ENCODE measurements at regions not wholly inside any gene's neighbourhood (a gene's known extent, or its start where the extent isn't known, plus 50 kb on each side); places are given as distances from the start of the nearest gene placed in this dataset.

GRCh38 chrX:132271311-132271778 lies 52.1 kb upstream of the RAP2C start:
- H3K27ac ChIP-seq (ENCODE audit: control insufficient read depth, insufficient read depth): no peak overlapping the region
- H3K79me2 ChIP-seq (ENCODE audit: control insufficient read depth, insufficient read depth, low read length): no peaks in the 10 kb centered on the region
- H3K4me2 ChIP-seq (ENCODE audit: control insufficient read depth, insufficient read depth): no peak overlapping the region
- no TSS peak for BruUV-seq (replicated peaks)
- H3K9me3 ChIP-seq (replicated peaks; ENCODE audit: control insufficient read depth, insufficient read depth, low read length): no peaks in the 10 kb centered on the region
- ChIA-PET CTCF (interaction anchor here (0.7 to 1.3 kb wide), 4 partner anchors 21 to 344 kb away, joined by 3 to 5 read pairs (median 4); no protein-coding TSS in a partner anchor), POLR2A (no interaction called here), SMC1A (ENCODE audit: uncharacterized antibody, unreplicated experiment) (no interaction called here), RAD21 (ENCODE audit: unreplicated experiment) (no interaction called here)
- FAIRE-seq (no peak), DNase-seq (ENCODE audit: low read depth, low spot score) (no peak), ATAC-seq (no peak)
- H2AFZ ChIP-seq (ENCODE audit: control insufficient read depth, low read depth, low read length): no peak overlapping the region
- 63% methylated on average over 3 of the region's 3 CpGs for WGBS (ENCODE audit: insufficient coverage, insufficient replicate concordance, low lambda C conversion rate, missing lambda C conversion rate)
- in situ Hi-C loops (cut with MboI): no loop called here
- TF ChIP-seq ZNF622 (IDR thresholded peaks at IDR 0.05): no peak
- no peaks in the 10 kb centered on the region for H3K27me3 ChIP-seq (replicated peaks in 1 of 2; ENCODE audit: control insufficient read depth in 2 of 2, insufficient read depth in 2 of 2, low read length in 1 of 2)
- intact Hi-C loops (cut with micrococcal nuclease; ENCODE audit: unreplicated experiment): no loop called here
- no peak overlapping the region for H3K9ac ChIP-seq (ENCODE audit: control insufficient read depth, insufficient read depth, low read length)
- no peaks in the 10 kb centered on the region for H4K20me1 ChIP-seq (ENCODE audit: control insufficient read depth, insufficient read depth)
- no peaks in the 10 kb centered on the region; the same call in 1 of the 2 replicates for H3K4me1 ChIP-seq (ENCODE audit: control insufficient read depth, insufficient read depth, low read length)
- H3K4me3 ChIP-seq: no peak overlapping the region
- no peaks in the 10 kb centered on the region for H3K36me3 ChIP-seq (ENCODE audit: control insufficient read depth in 2 of 2, insufficient read depth in 2 of 2, low read length in 1 of 2)

GRCh38 chrX:132270699-132271098 lies 51.5 kb upstream of the RAP2C start:
- intact Hi-C loops (cut with micrococcal nuclease; ENCODE audit: unreplicated experiment): no loop called here
- DNase-seq (ENCODE audit: low read depth, low spot score) (no peak), FAIRE-seq (no peak), ATAC-seq (no peak)
- no peak overlapping the region for H3K27ac ChIP-seq (ENCODE audit: control insufficient read depth, insufficient read depth)
- H3K4me3 ChIP-seq: no peak overlapping the region
- no peak overlapping the region for H3K4me2 ChIP-seq (ENCODE audit: control insufficient read depth, insufficient read depth)
- SMC1A ChIA-PET (ENCODE audit: uncharacterized antibody, unreplicated experiment): no interaction called here
- CTCF ChIA-PET: interaction anchor here (0.7 to 1.3 kb wide), 5 partner anchors 22 to 344 kb away, joined by 3 to 5 read pairs (median 4); no protein-coding TSS in a partner anchor
- H3K4me1 ChIP-seq (ENCODE audit: control insufficient read depth, insufficient read depth, low read length): no peaks in the 10 kb centered on the region; the same call in 1 of the 2 replicates
- H3K79me2 ChIP-seq (ENCODE audit: control insufficient read depth, insufficient read depth, low read length): no peaks in the 10 kb centered on the region
- POLR2A ChIA-PET: no interaction called here
- no peaks in the 10 kb centered on the region for H4K20me1 ChIP-seq (ENCODE audit: control insufficient read depth, insufficient read depth)
- H3K9me3 ChIP-seq (replicated peaks; ENCODE audit: control insufficient read depth, insufficient read depth, low read length): no peaks in the 10 kb centered on the region
- H2AFZ ChIP-seq (ENCODE audit: control insufficient read depth, low read depth, low read length): no peak overlapping the region
- WGBS (ENCODE audit: insufficient coverage, insufficient replicate concordance, low lambda C conversion rate, missing lambda C conversion rate): 33% methylated on average over 3 of the region's 3 CpGs
- BruUV-seq (replicated peaks): no TSS peak
- H3K9ac ChIP-seq (ENCODE audit: control insufficient read depth, insufficient read depth, low read length): no peak overlapping the region
- H3K36me3 ChIP-seq (ENCODE audit: control insufficient read depth in 2 of 2, insufficient read depth in 2 of 2, low read length in 1 of 2): no peaks in the 10 kb centered on the region
- no peaks in the 10 kb centered on the region for H3K27me3 ChIP-seq (replicated peaks in 1 of 2; ENCODE audit: control insufficient read depth in 2 of 2, insufficient read depth in 2 of 2, low read length in 1 of 2)
- RAD21 ChIA-PET (ENCODE audit: unreplicated experiment): no interaction called here
- in situ Hi-C loops (cut with MboI): no loop called here
- no peak for TF ChIP-seq E2F8 (IDR thresholded peaks at IDR 0.05; ENCODE audit: low read depth, partially characterized antibody)
- no peak for TF ChIP-seq USF1 (IDR thresholded peaks at IDR 0.05; ENCODE audit: borderline replicate concordance, extremely low read length, insufficient read depth, low read depth, low read length)
- TF ChIP-seq USF2 (IDR thresholded peaks at IDR 0.05; ENCODE audit: borderline replicate concordance, low read depth, low read length): no peak
- no peak for TF ChIP-seq HDAC6 (IDR thresholded peaks at IDR 0.05; ENCODE audit: unreplicated experiment)
- TF ChIP-seq SP1 (IDR thresholded peaks at IDR 0.05; ENCODE audit: low read depth, low read length): no peak
- no peak for TF ChIP-seq REST (IDR thresholded peaks at IDR 0.05; ENCODE audit: low read depth, low read length)

Data from GM12878 (cell line).